GM12878 (cell line): ENCODE measurements at regions not wholly inside any gene's neighbourhood (a gene's known extent, or its start where the extent isn't known, plus 50 kb on each side); places are given as distances from the start of the nearest gene placed in this dataset.

Source experiments
- ATAC-seq: fragments of 200-7000 bp; cut with Tn5 transposase; 3 replicates; pipeline ENCODE4 v1.9.1; 2020; ENCODE audit warnings: mild to moderate bottlenecking, moderate library complexity
- BruUV-seq: library from RNA; stranded (reverse); fragments of 400-500 nt; replicated peaks from 2 replicates; lab custom pipeline; 2021; lab: Mats Ljungman, UMichigan
- CTCF ChIA-PET: fragments of 300-600 bp; sonication (Branson Sonifier 250); formaldehyde crosslinking; extraction: SDS; loops from one replicate; lab custom pipeline; 2021; ENCODE audit warnings: inconsistent platforms; lab: Yijun Ruan, JAX
- POLR2A ChIA-PET: fragments of 350-600 bp; formaldehyde crosslinking; extraction: SDS; loops from one replicate; lab custom pipeline; 2021; ENCODE audit warnings: inconsistent platforms; lab: Charles Lee
- RAD21 ChIA-PET: fragments of 300-600 bp; sonication (Branson Sonifier 250); formaldehyde crosslinking; loops from one replicate; lab custom pipeline; 2023; ENCODE audit warnings: antibody characterized with exemption; ENCODE audit not compliant: unreplicated experiment; lab: Charles Lee
- SMC1A ChIA-PET: fragments of 300-600 bp; sonication (Branson Sonifier 250); formaldehyde crosslinking; loops from one replicate; lab custom pipeline; 2023; ENCODE audit not compliant: unreplicated experiment, uncharacterized antibody; lab: Charles Lee
- DNase-seq: peaks from one replicate; pipeline ENCODE4 v3.0.0-alpha.2; 2011; ENCODE audit warnings: low read depth, low spot score
- FAIRE-seq: peaks from 3 replicates; lab custom pipeline; 2011; peaks lifted over from hg19 to GRCh38; lab: Jason Lieb, UNC
- H2AFZ ChIP-seq: 2 replicates; pipeline ENCODE4 v1.6.0; 2011; ENCODE audit warnings: low read depth, low read length, control low read depth; ENCODE audit not compliant: control insufficient read depth
- H3K27ac ChIP-seq: 2 replicates; pipeline ENCODE4 v1.5.1; 2011; ENCODE audit warnings: control low read depth; ENCODE audit not compliant: control insufficient read depth, insufficient read depth
- H3K27me3 ChIP-seq, 2 experiments: replicated peaks in 1 of 2; 2 replicates each; pipeline versions ENCODE4 v1.6.0 to v1.6.1; 2011; ENCODE audit warnings: low read length in 1 of 2; ENCODE audit not compliant: control insufficient read depth in 2 of 2, insufficient read depth in 2 of 2
- H3K36me3 ChIP-seq, 2 experiments: 2 replicates each; pipeline ENCODE4 v1.5.1; 2011; ENCODE audit warnings: low read length in 1 of 2; ENCODE audit not compliant: control insufficient read depth in 2 of 2, insufficient read depth in 2 of 2
- H3K4me1 ChIP-seq: 2 replicates; pipeline ENCODE4 v1.6.1; 2011; ENCODE audit warnings: mild to moderate bottlenecking, low read length, moderate library complexity, mixed read lengths; ENCODE audit not compliant: control insufficient read depth, insufficient read depth
- H3K4me2 ChIP-seq: 2 replicates; pipeline ENCODE4 v1.6.0; 2011; ENCODE audit warnings: control low read depth; ENCODE audit not compliant: control insufficient read depth, insufficient read depth
- H3K4me3 ChIP-seq: fragments of 200-600 bp; sonication (generic); 2 replicates; pipeline ENCODE4 v1.5.1; 2016
- H3K79me2 ChIP-seq: 2 replicates; pipeline ENCODE4 v1.6.0; 2011; ENCODE audit warnings: low read length; ENCODE audit not compliant: control insufficient read depth, insufficient read depth
- H3K9ac ChIP-seq: 2 replicates; pipeline ENCODE4 v1.8.0; 2011; ENCODE audit warnings: low read length, control low read depth, mixed read lengths; ENCODE audit not compliant: control insufficient read depth, insufficient read depth
- H3K9me3 ChIP-seq: replicated peaks from 3 replicates; pipeline ENCODE4 v1.5.1; 2011; ENCODE audit warnings: mild to moderate bottlenecking, low read length; ENCODE audit not compliant: control insufficient read depth, insufficient read depth
- H4K20me1 ChIP-seq: 2 replicates; pipeline ENCODE4 v1.6.0; 2011; ENCODE audit not compliant: control insufficient read depth, insufficient read depth
- BCL11A ChIP-seq: IDR thresholded peaks from 2 replicates; pipeline ENCODE4 v1.6.1; 2011; ENCODE audit warnings: low read depth, low read length
- BHLHE40 ChIP-seq, 2 experiments: fragments of 450-650 bp in 1 of 2; IDR thresholded peaks; 2 replicates each; pipeline ENCODE4 v1.6.1; 2011 to 2017; ENCODE audit warnings: low read depth in 2 of 2, borderline replicate concordance in 1 of 2, improper control_type of control experiment in 1 of 2, low read length in 1 of 2, mild to moderate bottlenecking in 1 of 2
- CREB1 ChIP-seq: IDR thresholded peaks from 2 replicates; pipeline ENCODE4 v1.6.1; 2012; ENCODE audit warnings: low read depth, mild to moderate bottlenecking, inconsistent platforms
- EED ChIP-seq: sonication (generic); IDR thresholded peaks from 2 replicates; pipeline ENCODE4 v1.6.1; 2016; ENCODE audit warnings: antibody characterized with exemption, low read depth
- ETV6 ChIP-seq, 2 experiments: fragments of 450-650 bp in 1 of 2; IDR thresholded peaks in 1 of 2; conservative IDR thresholded peaks in 1 of 2; 2 replicates each; pipeline ENCODE4 v1.6.1; 2014; ENCODE audit warnings: antibody characterized with exemption in 1 of 2, borderline replicate concordance in 1 of 2, low read depth in 1 of 2, mild to moderate bottlenecking in 1 of 2, moderate library complexity in 1 of 2
- MYB ChIP-seq: fragments of 150-350 bp; IDR thresholded peaks from 2 replicates; pipeline ENCODE4 v1.6.1; 2014; ENCODE audit warnings: mild to moderate bottlenecking, low read depth, low read length, borderline replicate concordance
- RBBP5 ChIP-seq: fragments of 200-600 bp; sonication (generic); conservative IDR thresholded peaks from 2 replicates; pipeline ENCODE4 v1.6.1; 2016
- REST ChIP-seq: IDR thresholded peaks from 2 replicates; pipeline ENCODE4 v1.6.1; 2012; ENCODE audit warnings: mild to moderate bottlenecking, low read depth, low read length
- SREBF1 ChIP-seq: IDR thresholded peaks from 2 replicates; pipeline ENCODE4 v1.6.1; 2012; ENCODE audit warnings: mild to moderate bottlenecking, low read length
- SREBF2 ChIP-seq: IDR thresholded peaks from 2 replicates; pipeline ENCODE4 v1.6.1; 2012; ENCODE audit warnings: mild to moderate bottlenecking, low read length
- TBL1XR1 ChIP-seq: IDR thresholded peaks from 2 replicates; pipeline ENCODE4 v1.6.1; 2012; ENCODE audit warnings: low read depth, low read length, improper control_type of control experiment
- WGBS: methylation state at CpG from one replicate; pipeline ENCODE4 v1.1.6; 2016; ENCODE audit warnings: low lambda C conversion rate; ENCODE audit not compliant: insufficient replicate concordance, insufficient coverage; ENCODE audit errors: missing lambda C conversion rate; 5-methylcytosine and 5-hydroxymethylcytosine counted together
- in situ Hi-C: fragments of 300-500 bp; cut with MboI; formaldehyde crosslinking; loops from 9 replicates; pipeline ENCODE4 v1.14.3; 2018; ENCODE audit warnings: mixed read lengths
- intact Hi-C: fragments of 100-400 bp; cut with micrococcal nuclease; formaldehyde crosslinking; loops from one replicate; pipeline ENCODE4 v1.14.2; 2022; ENCODE audit not compliant: unreplicated experiment
- TF ChIP-seq, protein P1 (sequence below): fragments of 450-650 bp; IDR thresholded peaks from 2 replicates; pipeline ENCODE4 v1.6.1; 2016; ENCODE audit warnings: mild to moderate bottlenecking, moderate library complexity, borderline replicate concordance
- TF ChIP-seq, protein P2 (sequence below): IDR thresholded peaks from 2 replicates; pipeline ENCODE4 v1.6.1; 2012; ENCODE audit warnings: low read length, inconsistent platforms
- TF ChIP-seq, protein P3 (sequence below): fragments of 450-650 bp; IDR thresholded peaks from 2 replicates; pipeline ENCODE4 v1.6.1; 2017; ENCODE audit warnings: mild to moderate bottlenecking

DNA sequence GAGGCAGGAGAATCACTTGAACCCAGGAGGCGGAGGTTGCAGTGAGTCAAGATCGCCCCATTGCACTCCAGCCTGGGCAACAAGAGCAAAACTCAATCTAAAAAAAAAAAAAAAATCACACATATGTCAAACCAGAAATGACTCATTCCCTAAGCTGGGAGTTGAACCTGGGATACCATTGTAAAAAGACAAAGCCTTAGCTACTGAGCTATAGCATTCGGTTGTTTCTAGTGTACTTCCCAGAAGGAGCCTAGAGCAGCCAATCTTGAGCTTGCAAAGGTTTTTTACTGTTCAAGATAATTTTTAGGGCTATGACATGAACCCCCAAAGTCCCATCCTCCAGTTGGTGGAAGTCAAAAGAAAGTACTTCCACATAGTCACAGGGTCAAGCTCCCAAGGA is 87.9 kb downstream of the ZNF467 start:
- POLR2A ChIA-PET, result no interaction called here
- no peaks in the 10 kb centered on the region for H3K36me3 ChIP-seq
- CTCF ChIA-PET, result interaction anchor here (2.1 to 2.8 kb wide), 2 partner anchors 23 to 56 kb away, joined by 13 to 14 read pairs; no protein-coding TSS in a partner anchor
- no peak for TF ChIP-seq REST
- no peak for TF ChIP-seq RBBP5
- TF ChIP-seq SREBF2, result no peak
- TF ChIP-seq, protein P1, sequence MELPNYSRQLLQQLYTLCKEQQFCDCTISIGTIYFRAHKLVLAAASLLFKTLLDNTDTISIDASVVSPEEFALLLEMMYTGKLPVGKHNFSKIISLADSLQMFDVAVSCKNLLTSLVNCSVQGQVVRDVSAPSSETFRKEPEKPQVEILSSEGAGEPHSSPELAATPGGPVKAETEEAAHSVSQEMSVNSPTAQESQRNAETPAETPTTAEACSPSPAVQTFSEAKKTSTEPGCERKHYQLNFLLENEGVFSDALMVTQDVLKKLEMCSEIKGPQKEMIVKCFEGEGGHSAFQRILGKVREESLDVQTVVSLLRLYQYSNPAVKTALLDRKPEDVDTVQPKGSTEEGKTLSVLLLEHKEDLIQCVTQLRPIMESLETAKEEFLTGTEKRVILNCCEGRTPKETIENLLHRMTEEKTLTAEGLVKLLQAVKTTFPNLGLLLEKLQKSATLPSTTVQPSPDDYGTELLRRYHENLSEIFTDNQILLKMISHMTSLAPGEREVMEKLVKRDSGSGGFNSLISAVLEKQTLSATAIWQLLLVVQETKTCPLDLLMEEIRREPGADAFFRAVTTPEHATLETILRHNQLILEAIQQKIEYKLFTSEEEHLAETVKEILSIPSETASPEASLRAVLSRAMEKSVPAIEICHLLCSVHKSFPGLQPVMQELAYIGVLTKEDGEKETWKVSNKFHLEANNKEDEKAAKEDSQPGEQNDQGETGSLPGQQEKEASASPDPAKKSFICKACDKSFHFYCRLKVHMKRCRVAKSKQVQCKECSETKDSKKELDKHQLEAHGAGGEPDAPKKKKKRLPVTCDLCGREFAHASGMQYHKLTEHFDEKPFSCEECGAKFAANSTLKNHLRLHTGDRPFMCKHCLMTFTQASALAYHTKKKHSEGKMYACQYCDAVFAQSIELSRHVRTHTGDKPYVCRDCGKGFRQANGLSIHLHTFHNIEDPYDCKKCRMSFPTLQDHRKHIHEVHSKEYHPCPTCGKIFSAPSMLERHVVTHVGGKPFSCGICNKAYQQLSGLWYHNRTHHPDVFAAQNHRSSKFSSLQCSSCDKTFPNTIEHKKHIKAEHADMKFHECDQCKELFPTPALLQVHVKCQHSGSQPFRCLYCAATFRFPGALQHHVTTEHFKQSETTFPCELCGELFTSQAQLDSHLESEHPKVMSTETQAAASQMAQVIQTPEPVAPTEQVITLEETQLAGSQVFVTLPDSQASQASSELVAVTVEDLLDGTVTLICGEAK, result no peak
- TF ChIP-seq EED, result no peak
- TF ChIP-seq MYB, result no peak
- TF ChIP-seq SREBF1, result no peak
- TF ChIP-seq TBL1XR1, result no peak
- no peak for TF ChIP-seq BHLHE40 (IDR thresholded peaks at IDR 0.05; ENCODE audit: borderline replicate concordance in 1 of 2, low read depth in 2 of 2, low read length in 1 of 2)
- TF ChIP-seq, protein P2, sequence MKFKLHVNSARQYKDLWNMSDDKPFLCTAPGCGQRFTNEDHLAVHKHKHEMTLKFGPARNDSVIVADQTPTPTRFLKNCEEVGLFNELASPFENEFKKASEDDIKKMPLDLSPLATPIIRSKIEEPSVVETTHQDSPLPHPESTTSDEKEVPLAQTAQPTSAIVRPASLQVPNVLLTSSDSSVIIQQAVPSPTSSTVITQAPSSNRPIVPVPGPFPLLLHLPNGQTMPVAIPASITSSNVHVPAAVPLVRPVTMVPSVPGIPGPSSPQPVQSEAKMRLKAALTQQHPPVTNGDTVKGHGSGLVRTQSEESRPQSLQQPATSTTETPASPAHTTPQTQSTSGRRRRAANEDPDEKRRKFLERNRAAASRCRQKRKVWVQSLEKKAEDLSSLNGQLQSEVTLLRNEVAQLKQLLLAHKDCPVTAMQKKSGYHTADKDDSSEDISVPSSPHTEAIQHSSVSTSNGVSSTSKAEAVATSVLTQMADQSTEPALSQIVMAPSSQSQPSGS, result no peak
- no peak for TF ChIP-seq BCL11A
- TF ChIP-seq, protein P3, sequence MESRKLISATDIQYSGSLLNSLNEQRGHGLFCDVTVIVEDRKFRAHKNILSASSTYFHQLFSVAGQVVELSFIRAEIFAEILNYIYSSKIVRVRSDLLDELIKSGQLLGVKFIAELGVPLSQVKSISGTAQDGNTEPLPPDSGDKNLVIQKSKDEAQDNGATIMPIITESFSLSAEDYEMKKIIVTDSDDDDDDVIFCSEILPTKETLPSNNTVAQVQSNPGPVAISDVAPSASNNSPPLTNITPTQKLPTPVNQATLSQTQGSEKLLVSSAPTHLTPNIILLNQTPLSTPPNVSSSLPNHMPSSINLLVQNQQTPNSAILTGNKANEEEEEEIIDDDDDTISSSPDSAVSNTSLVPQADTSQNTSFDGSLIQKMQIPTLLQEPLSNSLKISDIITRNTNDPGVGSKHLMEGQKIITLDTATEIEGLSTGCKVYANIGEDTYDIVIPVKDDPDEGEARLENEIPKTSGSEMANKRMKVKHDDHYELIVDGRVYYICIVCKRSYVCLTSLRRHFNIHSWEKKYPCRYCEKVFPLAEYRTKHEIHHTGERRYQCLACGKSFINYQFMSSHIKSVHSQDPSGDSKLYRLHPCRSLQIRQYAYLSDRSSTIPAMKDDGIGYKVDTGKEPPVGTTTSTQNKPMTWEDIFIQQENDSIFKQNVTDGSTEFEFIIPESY, result no peak
- no peak for TF ChIP-seq ETV6 (conservative IDR thresholded peaks at IDR 0.05 in 1 of 2, IDR thresholded peaks at IDR 0.05 in 1 of 2; ENCODE audit: borderline replicate concordance in 1 of 2, low read depth in 1 of 2)
- no peak for TF ChIP-seq CREB1

More for the DNA sequence above, 87.9 kb downstream of the ZNF467 start:
- no peak overlapping the region for H3K9ac ChIP-seq
- H2AFZ ChIP-seq, result no peak overlapping the region
- no peak overlapping the region for H3K4me2 ChIP-seq
- intact Hi-C loops, result no loop called here
- H4K20me1 ChIP-seq, result no peaks in the 10 kb centered on the region
- no peaks in the 10 kb centered on the region for H3K27me3 ChIP-seq
- WGBS, result 71% methylated on average over 3 of the region's 3 CpGs
- ATAC-seq (no peak), FAIRE-seq (no peak), DNase-seq (no peak)
- ChIA-PET RAD21 (interaction anchor here (1.5 to 1.6 kb wide), 3 partner anchors 13 to 57 kb away, joined by 4 to 6 read pairs (median 4); no protein-coding TSS in a partner anchor), SMC1A (interaction anchor here (1.2 to 2.1 kb wide), 2 partner anchors 23 to 57 kb away, joined by 5 to 9 read pairs; no protein-coding TSS in a partner anchor)
- H3K4me3 ChIP-seq, result no peak overlapping the region
- BruUV-seq, result no TSS peak
- no peaks in the 10 kb centered on the region; the same call in 2 of the 3 replicates for H3K9me3 ChIP-seq
- no peaks in the 10 kb centered on the region for H3K4me1 ChIP-seq
- in situ Hi-C loops, result no loop called here
- no peak overlapping the region for H3K27ac ChIP-seq
- no peaks in the 10 kb centered on the region for H3K79me2 ChIP-seq
